Bronchial epithelial cell (primary cell): ENCODE measurements at regions not wholly inside any gene's neighbourhood (a gene's known extent, or its start where the extent isn't known, plus 50 kb on each side); places are given as distances from the start of the nearest gene placed in this dataset.

Experiments used
- DNase-seq: peaks from one replicate; pipeline ENCODE4 v3.0.0-alpha.2; 2010; ENCODE audit warnings: low read depth
- FAIRE-seq: peaks from 2 replicates; lab custom pipeline; 2011; peaks lifted over from hg19 to GRCh38; lab: Jason Lieb, UNC
- H3K27me3 ChIP-seq: 2 replicates; pipeline ENCODE4 v1.5.1; 2011; ENCODE audit warnings: low read length; ENCODE audit not compliant: control insufficient read depth, insufficient read depth
- H3K36me3 ChIP-seq: 2 replicates; pipeline ENCODE4 v1.5.1; 2011; ENCODE audit warnings: low read length; ENCODE audit not compliant: control insufficient read depth, insufficient read depth
- H3K4me3 ChIP-seq: 2 replicates; pipeline ENCODE4 v1.5.1; 2011; ENCODE audit warnings: mild to moderate bottlenecking, low read depth, low read length, control low read depth
- TF ChIP-seq, protein P1 (sequence below): IDR thresholded peaks from 2 replicates; pipeline ENCODE4 v1.5.1; 2011; ENCODE audit warnings: mild to moderate bottlenecking, moderate library complexity, low read length, control low read depth, inconsistent platforms; ENCODE audit not compliant: insufficient read depth, severe bottlenecking

DNA sequence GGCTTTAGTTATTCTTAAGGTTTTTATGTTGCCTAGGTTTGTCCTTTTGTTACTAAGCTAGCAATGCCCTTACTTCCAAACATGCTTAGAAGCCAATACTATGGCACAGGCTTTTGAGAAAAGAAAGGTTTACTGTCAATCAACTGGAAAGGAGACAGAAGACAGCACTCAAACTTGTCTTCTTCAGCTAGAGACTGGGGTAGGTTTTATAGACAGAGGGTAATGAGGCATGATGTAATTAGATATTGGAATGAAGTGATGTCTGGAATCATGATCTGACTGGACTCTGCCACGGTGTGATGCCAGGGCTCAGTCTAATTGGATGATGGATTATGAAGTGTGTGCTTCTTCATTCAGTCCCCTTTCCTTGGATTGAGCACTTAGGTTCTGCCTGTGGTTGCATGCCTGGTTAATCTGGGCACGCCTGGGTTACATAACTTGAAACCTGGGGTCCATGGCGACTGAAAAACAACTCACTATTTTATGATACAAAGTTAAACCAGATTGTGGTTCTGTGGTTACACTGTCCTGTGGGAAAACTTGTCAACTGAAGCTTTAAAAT is 625.8 kb downstream of the BRINP3 start:
- FAIRE-seq (no peak), DNase-seq (no peak)
- H3K4me3 ChIP-seq: no peak overlapping the region
- H3K36me3 ChIP-seq: no peaks in the 10 kb centered on the region
- TF ChIP-seq, protein P1, sequence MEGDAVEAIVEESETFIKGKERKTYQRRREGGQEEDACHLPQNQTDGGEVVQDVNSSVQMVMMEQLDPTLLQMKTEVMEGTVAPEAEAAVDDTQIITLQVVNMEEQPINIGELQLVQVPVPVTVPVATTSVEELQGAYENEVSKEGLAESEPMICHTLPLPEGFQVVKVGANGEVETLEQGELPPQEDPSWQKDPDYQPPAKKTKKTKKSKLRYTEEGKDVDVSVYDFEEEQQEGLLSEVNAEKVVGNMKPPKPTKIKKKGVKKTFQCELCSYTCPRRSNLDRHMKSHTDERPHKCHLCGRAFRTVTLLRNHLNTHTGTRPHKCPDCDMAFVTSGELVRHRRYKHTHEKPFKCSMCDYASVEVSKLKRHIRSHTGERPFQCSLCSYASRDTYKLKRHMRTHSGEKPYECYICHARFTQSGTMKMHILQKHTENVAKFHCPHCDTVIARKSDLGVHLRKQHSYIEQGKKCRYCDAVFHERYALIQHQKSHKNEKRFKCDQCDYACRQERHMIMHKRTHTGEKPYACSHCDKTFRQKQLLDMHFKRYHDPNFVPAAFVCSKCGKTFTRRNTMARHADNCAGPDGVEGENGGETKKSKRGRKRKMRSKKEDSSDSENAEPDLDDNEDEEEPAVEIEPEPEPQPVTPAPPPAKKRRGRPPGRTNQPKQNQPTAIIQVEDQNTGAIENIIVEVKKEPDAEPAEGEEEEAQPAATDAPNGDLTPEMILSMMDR: no peak
- H3K27me3 ChIP-seq: no peaks in the 10 kb centered on the region

DNA sequence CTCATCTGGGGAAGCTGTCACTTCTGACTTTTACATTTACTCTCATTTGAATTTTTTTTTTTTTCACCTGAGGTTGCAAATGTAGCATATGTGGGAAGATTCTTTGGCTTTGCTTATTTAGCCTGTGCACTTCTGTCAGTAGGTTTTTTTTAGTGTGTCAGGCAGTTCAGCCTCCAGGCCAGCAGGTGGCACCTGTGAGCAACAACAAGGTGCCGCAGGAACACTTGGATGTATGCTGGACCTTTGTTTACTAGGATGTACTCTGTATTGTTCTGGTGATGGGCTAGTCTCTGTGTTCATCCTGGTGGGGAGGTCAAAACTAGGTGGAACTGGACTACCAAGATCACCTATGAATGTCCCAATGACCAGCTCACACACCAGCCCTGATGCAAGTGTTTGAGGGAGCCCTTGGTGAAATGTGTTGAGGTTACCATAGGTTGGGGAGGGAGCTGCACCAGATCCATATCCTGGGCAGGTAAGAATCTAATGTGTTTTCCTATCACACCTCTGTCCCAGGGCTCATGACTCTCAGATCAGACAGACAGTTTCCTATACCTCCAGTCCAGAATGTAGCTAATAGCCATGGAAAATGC is 618.2 kb downstream of the BRINP3 start:
- H3K36me3 ChIP-seq: no peaks in the 10 kb centered on the region
- H3K4me3 ChIP-seq: no peak overlapping the region
- TF ChIP-seq, protein P1: peak; percentile 44
- no peaks in the 10 kb centered on the region for H3K27me3 ChIP-seq
- FAIRE-seq (no peak), DNase-seq (no peak)

DNA sequence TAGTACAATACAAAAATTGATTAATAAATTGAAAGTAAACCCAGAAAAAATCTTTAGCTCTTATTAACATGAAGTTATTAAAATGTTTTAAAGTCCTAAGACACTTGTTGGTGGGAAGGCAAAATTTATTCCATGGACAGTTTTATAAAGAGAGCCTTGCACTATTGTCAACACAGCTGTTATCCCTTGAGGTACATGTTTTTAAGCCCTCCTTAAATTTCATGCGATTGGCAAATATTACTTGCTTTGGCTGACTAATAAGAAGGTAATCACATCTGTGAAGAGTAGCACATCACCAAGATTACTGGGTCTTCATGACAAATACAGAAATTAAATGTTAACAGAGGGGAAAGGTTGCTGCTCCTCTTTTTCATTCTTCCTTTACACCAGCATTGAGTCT is 611.1 kb downstream of the BRINP3 start:
- no peak for FAIRE-seq

DNA sequence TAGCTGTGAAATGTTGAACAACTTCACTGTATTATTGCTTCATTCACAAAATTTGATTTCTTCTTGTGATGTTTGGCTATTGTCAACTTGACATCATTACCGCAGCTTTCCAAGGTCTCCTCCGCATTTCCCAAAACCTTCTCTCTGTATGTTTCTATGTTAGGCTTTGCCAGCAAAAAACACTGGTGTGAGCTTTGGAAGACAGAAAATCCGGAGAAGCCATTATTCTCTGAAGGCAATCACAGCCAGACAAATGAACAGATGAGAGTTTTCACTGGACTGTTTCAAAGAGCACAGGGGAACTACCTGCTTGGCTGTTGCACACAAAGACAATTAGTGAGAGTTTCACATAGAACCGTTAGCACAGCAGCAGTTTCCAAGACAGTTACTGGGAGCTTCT is 609.6 kb downstream of the BRINP3 start:
- DNase-seq (no peak), FAIRE-seq (no peak)
- Histone ChIP-seq H3K4me3 (no peak overlapping the region), H3K36me3 (no peaks in the 10 kb centered on the region), H3K27me3 (no peaks in the 10 kb centered on the region)
- TF ChIP-seq, protein P1: no peak

More for the DNA sequence above, 611.1 kb downstream of the BRINP3 start:
- TF ChIP-seq, protein P1: no peak
- no peak for DNase-seq
- H3K4me3 ChIP-seq: no peak overlapping the region
- no peaks in the 10 kb centered on the region for H3K27me3 ChIP-seq
- H3K36me3 ChIP-seq: no peaks in the 10 kb centered on the region

DNA sequence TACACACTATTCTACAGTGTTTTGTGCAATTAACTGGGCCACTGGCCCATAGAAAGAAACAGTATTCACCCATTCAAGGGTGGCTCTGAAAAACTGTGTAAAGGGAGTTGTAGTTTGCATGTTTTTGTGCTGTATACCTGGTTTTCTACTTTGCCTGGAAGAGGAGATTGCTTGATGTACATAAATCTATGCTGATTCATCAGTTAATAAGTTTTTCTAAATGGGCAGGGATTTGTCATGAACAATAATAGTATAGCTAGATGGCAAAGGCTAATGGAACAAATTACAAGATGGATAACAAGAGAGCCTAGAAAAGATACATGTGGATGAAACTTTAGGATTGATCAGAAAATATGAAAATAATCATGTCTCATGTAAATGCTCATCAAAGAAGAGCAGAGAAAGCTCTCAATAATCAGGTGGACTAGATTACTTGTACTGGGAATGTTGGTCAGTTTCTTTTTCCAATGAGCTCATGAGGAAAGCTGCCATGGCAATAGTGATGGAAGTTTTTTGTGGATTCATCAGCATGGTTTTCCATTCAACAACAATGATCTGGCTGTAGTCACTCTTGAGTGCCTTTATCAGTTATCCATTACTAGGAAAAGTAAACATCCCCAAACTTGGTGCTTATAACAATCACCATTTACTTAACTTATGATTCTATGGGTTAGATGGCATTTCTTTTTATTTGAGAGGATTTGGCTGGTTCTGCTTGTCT is 602.8 kb downstream of the BRINP3 start:
- H3K36me3 ChIP-seq: no peaks in the 10 kb centered on the region
- no peaks in the 10 kb centered on the region for H3K27me3 ChIP-seq
- no peak overlapping the region for H3K4me3 ChIP-seq
- TF ChIP-seq, protein P1: no peak
- FAIRE-seq (no peak), DNase-seq (no peak)
